ENCODE measurements at regions not wholly inside any gene's neighbourhood (a gene's known extent, or its start where the extent isn't known, plus 50 kb on each side); places are given as distances from the start of the nearest gene placed in this dataset.

DNA sequence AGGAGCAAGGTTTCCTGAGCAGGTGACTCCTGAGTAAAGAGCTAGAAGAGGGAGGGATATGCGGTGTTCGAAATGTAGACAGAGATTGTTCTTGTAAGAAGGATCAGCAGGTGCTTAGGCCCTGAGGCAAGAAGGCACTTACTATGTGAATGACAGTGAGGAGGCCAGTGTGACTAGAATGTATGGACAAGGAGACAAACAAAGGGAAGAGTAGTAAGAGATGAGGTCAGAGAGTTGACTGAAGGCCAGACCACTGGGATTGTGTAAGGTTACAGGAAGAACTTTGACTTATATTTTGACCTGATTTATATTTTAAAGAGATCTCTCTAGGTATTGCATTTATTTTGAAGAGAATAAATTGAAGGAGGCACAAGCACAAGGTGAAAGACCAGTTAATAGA lies 118.4 kb upstream of the ENPEP start:
- no peaks in the 10 kb centered on the region for H3K27me3 ChIP-seq (ENCODE audit: insufficient read depth, low read depth)
- peaks cover 24% of the 10 kb centered on the region for H3K4me1 ChIP-seq (replicated peaks; ENCODE audit: insufficient read depth)
- DNase-seq, result peak in 1 of 2 experiments; percentile 65
- H3K4me2 ChIP-seq, result peak overlapping the region; percentile 23; the same call in 1 of the 2 replicates
- no peaks in the 10 kb centered on the region for H4K20me1 ChIP-seq (ENCODE audit: insufficient read depth)
- H3K79me2 ChIP-seq (ENCODE audit: low read depth), result no peaks in the 10 kb centered on the region
- TF ChIP-seq, protein P1, sequence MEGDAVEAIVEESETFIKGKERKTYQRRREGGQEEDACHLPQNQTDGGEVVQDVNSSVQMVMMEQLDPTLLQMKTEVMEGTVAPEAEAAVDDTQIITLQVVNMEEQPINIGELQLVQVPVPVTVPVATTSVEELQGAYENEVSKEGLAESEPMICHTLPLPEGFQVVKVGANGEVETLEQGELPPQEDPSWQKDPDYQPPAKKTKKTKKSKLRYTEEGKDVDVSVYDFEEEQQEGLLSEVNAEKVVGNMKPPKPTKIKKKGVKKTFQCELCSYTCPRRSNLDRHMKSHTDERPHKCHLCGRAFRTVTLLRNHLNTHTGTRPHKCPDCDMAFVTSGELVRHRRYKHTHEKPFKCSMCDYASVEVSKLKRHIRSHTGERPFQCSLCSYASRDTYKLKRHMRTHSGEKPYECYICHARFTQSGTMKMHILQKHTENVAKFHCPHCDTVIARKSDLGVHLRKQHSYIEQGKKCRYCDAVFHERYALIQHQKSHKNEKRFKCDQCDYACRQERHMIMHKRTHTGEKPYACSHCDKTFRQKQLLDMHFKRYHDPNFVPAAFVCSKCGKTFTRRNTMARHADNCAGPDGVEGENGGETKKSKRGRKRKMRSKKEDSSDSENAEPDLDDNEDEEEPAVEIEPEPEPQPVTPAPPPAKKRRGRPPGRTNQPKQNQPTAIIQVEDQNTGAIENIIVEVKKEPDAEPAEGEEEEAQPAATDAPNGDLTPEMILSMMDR (conservative IDR thresholded peaks at IDR 0.05), result no peak
- no TSS peak for BruUV-seq (replicated peaks)
- ChIA-PET POLR2A (ENCODE audit: unreplicated experiment) (no interaction called here), CTCF (no interaction called here)
- no peaks in the 10 kb centered on the region for H3K36me3 ChIP-seq (ENCODE audit: low read depth)
- no peak overlapping the region for H2AFZ ChIP-seq
- H3K27ac ChIP-seq, result no peak overlapping the region
- intact Hi-C loops (cut with micrococcal nuclease; ENCODE audit: unreplicated experiment), result no loop called here
- H3K9me3 ChIP-seq (ENCODE audit: insufficient read depth, low read depth), result no peaks in the 10 kb centered on the region
- H3F3A ChIP-seq (ENCODE audit: insufficient read depth, low read depth), result peaks cover 5% of the 10 kb centered on the region; the same call in 1 of the 2 replicates
- H3K4me3 ChIP-seq, result no peak overlapping the region
- H3K9me2 ChIP-seq (ENCODE audit: insufficient read depth), result no peaks in the 10 kb centered on the region

DNA sequence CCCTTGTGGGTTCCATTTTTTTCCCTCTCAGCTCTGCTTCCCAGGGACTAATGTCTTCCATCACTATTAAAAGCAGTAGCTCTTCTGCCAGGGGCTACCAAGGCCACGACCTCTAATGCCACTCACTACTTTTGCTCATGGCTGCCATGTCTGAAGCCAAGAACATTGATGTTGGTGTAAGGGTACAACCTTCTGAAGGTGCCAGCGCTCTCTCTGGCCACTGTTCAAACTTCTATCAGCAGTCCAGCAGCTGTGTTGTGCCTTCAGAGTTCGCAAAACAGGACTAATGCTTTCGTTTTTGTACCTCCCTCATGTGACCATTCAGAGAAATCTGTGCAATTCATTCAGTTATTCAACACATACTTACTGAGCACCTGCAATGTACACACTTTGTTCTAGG lies 121.5 kb upstream of the ENPEP start:
- H3K4me2 ChIP-seq, result no peak overlapping the region
- intact Hi-C loops (cut with micrococcal nuclease; ENCODE audit: unreplicated experiment), result no loop called here
- H3K9me2 ChIP-seq (ENCODE audit: insufficient read depth), result no peaks in the 10 kb centered on the region
- H3K27me3 ChIP-seq (ENCODE audit: insufficient read depth, low read depth), result no peaks in the 10 kb centered on the region
- no peak for TF ChIP-seq EZH2 (IDR thresholded peaks at IDR 0.05; ENCODE audit: low read depth)
- TF ChIP-seq, protein P1 (conservative IDR thresholded peaks at IDR 0.05), result no peak
- POLR2A ChIA-PET (ENCODE audit: unreplicated experiment), result no interaction called here
- H3K9me3 ChIP-seq (ENCODE audit: insufficient read depth, low read depth), result no peaks in the 10 kb centered on the region
- no peaks in the 10 kb centered on the region for H3K79me2 ChIP-seq (ENCODE audit: low read depth)
- CTCF ChIA-PET, result no interaction called here
- no peak for DNase-seq
- H3K36me3 ChIP-seq (ENCODE audit: low read depth), result no peaks in the 10 kb centered on the region
- no peak overlapping the region for H3K4me3 ChIP-seq
- no peaks in the 10 kb centered on the region for H3F3A ChIP-seq (ENCODE audit: insufficient read depth, low read depth)
- no peaks in the 10 kb centered on the region for H4K20me1 ChIP-seq (ENCODE audit: insufficient read depth)
- no peak overlapping the region for H2AFZ ChIP-seq
- no TSS peak for BruUV-seq (replicated peaks)
- peaks cover 10% of the 10 kb centered on the region for H3K4me1 ChIP-seq (replicated peaks; ENCODE audit: insufficient read depth)
- H3K27ac ChIP-seq, result no peak overlapping the region

- ChIA-PET POLR2A (ENCODE audit: unreplicated experiment) (no interaction called here), CTCF (no interaction called here)
- intact Hi-C loops (cut with micrococcal nuclease; ENCODE audit: unreplicated experiment), result no loop called here
- H3K27ac ChIP-seq, result no peak overlapping the region
- H4K20me1 ChIP-seq (ENCODE audit: insufficient read depth), result no peaks in the 10 kb centered on the region
- BruUV-seq (replicated peaks), result no TSS peak
- TF ChIP-seq EZH2 (IDR thresholded peaks at IDR 0.05; ENCODE audit: low read depth), result no peak
- TF ChIP-seq, protein P1 (conservative IDR thresholded peaks at IDR 0.05), result no peak
- H3K4me2 ChIP-seq, result no peak overlapping the region
- no peak overlapping the region for H2AFZ ChIP-seq
- no peaks in the 10 kb centered on the region for H3K9me3 ChIP-seq (ENCODE audit: insufficient read depth, low read depth)
- no peaks in the 10 kb centered on the region for H3F3A ChIP-seq (ENCODE audit: insufficient read depth, low read depth)
- H3K79me2 ChIP-seq (ENCODE audit: low read depth), result no peaks in the 10 kb centered on the region
- H3K27me3 ChIP-seq (ENCODE audit: insufficient read depth, low read depth), result no peaks in the 10 kb centered on the region
- H3K4me1 ChIP-seq (replicated peaks; ENCODE audit: insufficient read depth), result peaks cover 9% of the 10 kb centered on the region
- DNase-seq, result no peak
- no peak overlapping the region for H3K4me3 ChIP-seq
- no peaks in the 10 kb centered on the region for H3K9me2 ChIP-seq (ENCODE audit: insufficient read depth)
- H3K36me3 ChIP-seq (ENCODE audit: low read depth), result no peaks in the 10 kb centered on the region
These were observed 123.1 kb upstream of the ENPEP start for GRCh38 chr4:110352670-110353442.
